Erythroblast (primary cell): ENCODE measurements at regions not wholly inside any gene's neighbourhood (a gene's known extent, or its start where the extent isn't known, plus 50 kb on each side); places are given as distances from the start of the nearest gene placed in this dataset.

Source experiments
- DNase-seq, 2 experiments: peaks; one replicate each; lab custom pipeline; 2025; lab: John Stamatoyannopoulos, UW
- GATA1 ChIP-seq: IDR thresholded peaks from 2 replicates; pipeline ENCODE4 v1.6.1; 2011; ENCODE audit warnings: low read depth, mild to moderate bottlenecking, control low read depth, low read length, moderate library complexity
- POLR2A ChIP-seq: IDR thresholded peaks from 2 replicates; pipeline ENCODE4 v1.6.1; 2011; ENCODE audit warnings: mild to moderate bottlenecking, low read length

- TF ChIP-seq GATA1 (no peak), POLR2A (no peak)
- no peak for DNase-seq
These were observed 1134.4 kb upstream of the TSPY4 start for GRCh38 chrY:8202837-8203236.

- DNase-seq: no peak
- TF ChIP-seq POLR2A: no peak
- TF ChIP-seq GATA1: no peak
These were observed 1096.1 kb upstream of the TSPY4 start for GRCh38 chrY:8241144-8241543.

GRCh38 chrY:8273807-8274206 is 1063.5 kb upstream of the TSPY4 start:
- TF ChIP-seq POLR2A (no peak), GATA1 (no peak)
- DNase-seq: no peak

- no peak for TF ChIP-seq GATA1
- no peak for TF ChIP-seq POLR2A
- DNase-seq: no peak
These were observed 1032.2 kb upstream of the TSPY4 start for GRCh38 chrY:8305021-8305420.

- no peak for TF ChIP-seq POLR2A
- no peak for TF ChIP-seq GATA1
- DNase-seq: no peak
These were observed 1013.2 kb upstream of the TSPY4 start for GRCh38 chrY:8324113-8324512.

- TF ChIP-seq POLR2A (no peak), GATA1 (no peak)
- DNase-seq: no peak
These were observed 1010.3 kb upstream of the TSPY4 start for GRCh38 chrY:8326944-8327343.

GRCh38 chrY:8327708-8328354 is 1009.4 kb upstream of the TSPY4 start:
- DNase-seq: no peak

GRCh38 chrY:8329431-8329830 is 1007.8 kb upstream of the TSPY4 start:
- DNase-seq: no peak
- TF ChIP-seq POLR2A (no peak), GATA1 (no peak)

More at GRCh38 chrY:8327708-8328354, 1009.4 kb upstream of the TSPY4 start:
- TF ChIP-seq POLR2A (no peak), GATA1 (no peak)

- no peak for DNase-seq
- TF ChIP-seq GATA1: no peak
- no peak for TF ChIP-seq POLR2A
These were observed 1007.3 kb upstream of the TSPY4 start for GRCh38 chrY:8329929-8330328.

- no peak for DNase-seq
- no peak for TF ChIP-seq POLR2A
These were observed 1003.9 kb upstream of the TSPY4 start for GRCh38 chrY:8333328-8333727.

- TF ChIP-seq POLR2A (no peak), GATA1 (no peak)
- DNase-seq: no peak
These were observed 1001.9 kb upstream of the TSPY4 start for GRCh38 chrY:8335299-8335835.

GRCh38 chrY:8336112-8336774 is 1001.0 kb upstream of the TSPY4 start:
- TF ChIP-seq GATA1 (no peak), POLR2A (no peak)
- no peak for DNase-seq

GRCh38 chrY:8341000-8341399 is 996.3 kb upstream of the TSPY4 start:
- TF ChIP-seq POLR2A (no peak), GATA1 (no peak)
- no peak for DNase-seq

- no peak for DNase-seq
- TF ChIP-seq POLR2A: no peak
- TF ChIP-seq GATA1: no peak
These were observed 995.1 kb upstream of the TSPY4 start for GRCh38 chrY:8342173-8342572.
